ENCODE measurements at regions not wholly inside any gene's neighbourhood (a gene's known extent, or its start where the extent isn't known, plus 50 kb on each side); places are given as distances from the start of the nearest gene placed in this dataset.

GRCh38 chr7:118602090-118602489 lies 377.6 kb downstream of the ANKRD7 start:
- H3K9me3 ChIP-seq: no peaks in the 10 kb centered on the region
- H3K4me1 ChIP-seq: no peaks in the 10 kb centered on the region
- H3K4me3 ChIP-seq: no peak overlapping the region
- intact Hi-C loops (cut with DNase I): no loop called here
- no peak for DNase-seq
- TF ChIP-seq CTCF (IDR thresholded peaks at IDR 0.05): no peak
- no peaks in the 10 kb centered on the region for H3K27me3 ChIP-seq (ENCODE audit: insufficient read depth in 3 of 3, low read length in 2 of 3)
- no peaks in the 10 kb centered on the region for H3K36me3 ChIP-seq (ENCODE audit: insufficient read depth in 1 of 2, low read depth in 1 of 2)
- no peak overlapping the region for H3K27ac ChIP-seq
- ATAC-seq: no peak

- H3K4me3 ChIP-seq: no peak overlapping the region
- H3K27me3 ChIP-seq (ENCODE audit: insufficient read depth in 3 of 3, low read length in 2 of 3): no peaks in the 10 kb centered on the region
- no peaks in the 10 kb centered on the region for H3K4me1 ChIP-seq
- no peaks in the 10 kb centered on the region for H3K36me3 ChIP-seq (ENCODE audit: insufficient read depth in 1 of 2, low read depth in 1 of 2)
- no peak for TF ChIP-seq CTCF (IDR thresholded peaks at IDR 0.05)
- DNase-seq (no peak), ATAC-seq (no peak)
- no peak overlapping the region for H3K27ac ChIP-seq
- no peaks in the 10 kb centered on the region for H3K9me3 ChIP-seq
- intact Hi-C loops (cut with DNase I): no loop called here
- 66 to 85% (median 71%) methylated on average over 1 of the region's 1 CpG for WGBS, 3 donors
Measured at GRCh38 chr7:118606602-118607001, 382.1 kb downstream of the ANKRD7 start.

- no peak overlapping the region for H3K27ac ChIP-seq
- H3K27me3 ChIP-seq (ENCODE audit: insufficient read depth in 3 of 3, low read length in 2 of 3): no peaks in the 10 kb centered on the region
- no peaks in the 10 kb centered on the region for H3K4me1 ChIP-seq
- ATAC-seq (no peak), DNase-seq (no peak)
- H3K4me3 ChIP-seq: no peak overlapping the region
- 89 to 95% (median 91%) methylated on average over 3 of the region's 3 CpGs for WGBS, 3 donors
- H3K36me3 ChIP-seq (ENCODE audit: insufficient read depth in 1 of 2, low read depth in 1 of 2): no peaks in the 10 kb centered on the region
- TF ChIP-seq CTCF (IDR thresholded peaks at IDR 0.05): no peak
- intact Hi-C loops (cut with DNase I): no loop called here
- H3K9me3 ChIP-seq: no peaks in the 10 kb centered on the region
Measured at GRCh38 chr7:118609207-118609606, 384.7 kb downstream of the ANKRD7 start.

GRCh38 chr7:118615681-118616080 lies 391.2 kb downstream of the ANKRD7 start:
- ATAC-seq: no peak
- Histone ChIP-seq H3K27ac (no peak overlapping the region), H3K27me3 (ENCODE audit: insufficient read depth in 3 of 3, low read length in 2 of 3) (no peaks in the 10 kb centered on the region), H3K4me1 (no peaks in the 10 kb centered on the region), H3K36me3 (ENCODE audit: insufficient read depth in 1 of 2, low read depth in 1 of 2) (no peaks in the 10 kb centered on the region), H3K4me3 (no peak overlapping the region), H3K9me3 (no peaks in the 10 kb centered on the region)
- 30 to 40% (median 35%) methylated on average over 4 of the region's 4 CpGs for WGBS, 3 donors
- intact Hi-C loops (cut with DNase I): no loop called here
- no peak for TF ChIP-seq CTCF (IDR thresholded peaks at IDR 0.05)
- DNase-seq: no peak

GRCh38 chr7:118621810-118622360 lies 397.4 kb downstream of the ANKRD7 start:
- ATAC-seq (no peak), DNase-seq (no peak)
- 78 to 83% (median 81%) methylated on average over 3 of the region's 3 CpGs for WGBS, 3 donors
- no peaks in the 10 kb centered on the region for H3K4me1 ChIP-seq
- H3K4me3 ChIP-seq: no peak overlapping the region
- H3K27ac ChIP-seq: no peak overlapping the region
- H3K27me3 ChIP-seq (ENCODE audit: insufficient read depth in 3 of 3, low read length in 2 of 3): no peaks in the 10 kb centered on the region
- no peaks in the 10 kb centered on the region for H3K36me3 ChIP-seq (ENCODE audit: insufficient read depth in 1 of 2, low read depth in 1 of 2)
- no peak for TF ChIP-seq CTCF (IDR thresholded peaks at IDR 0.05)
- H3K9me3 ChIP-seq: peaks cover 4% of the 10 kb centered on the region
- intact Hi-C loops (cut with DNase I): no loop called here
